GM21825 (cell line): ENCODE measurements at regions not wholly inside any gene's neighbourhood (a gene's known extent, or its start where the extent isn't known, plus 50 kb on each side); places are given as distances from the start of the nearest gene placed in this dataset.

Experiments used
- ATAC-seq: cut with Tn5 transposase; IDR thresholded peaks from one replicate; pipeline ENCODE4 v1.9.1; 2021; ENCODE audit warnings: mild to moderate bottlenecking, moderate library complexity; ENCODE audit not compliant: unreplicated experiment

DNA sequence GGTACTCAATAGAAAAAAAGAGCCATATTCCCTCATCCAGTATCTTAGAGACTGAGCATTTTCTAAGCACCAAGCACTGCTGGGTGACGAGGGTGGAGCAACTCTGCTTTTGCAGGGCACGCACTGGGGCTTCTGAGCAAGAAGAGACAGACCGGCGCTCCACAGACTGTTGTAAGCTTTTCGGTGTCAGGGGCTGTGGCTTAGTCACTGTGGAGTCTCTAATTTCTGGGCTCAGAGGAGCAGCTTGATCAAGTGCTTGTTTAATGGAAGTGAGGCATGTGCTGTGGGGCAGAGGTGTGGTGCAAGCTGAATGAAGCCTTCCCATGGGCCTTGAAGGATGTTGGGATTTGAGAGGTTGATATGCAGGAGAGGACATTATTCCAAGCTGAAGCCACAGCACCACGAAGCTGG lies 227.1 kb downstream of the MYCN start:
- ATAC-seq, result no peak

GRCh38 chr2:16166327-16166981 lies 226.1 kb downstream of the MYCN start:
- no peak for ATAC-seq

DNA sequence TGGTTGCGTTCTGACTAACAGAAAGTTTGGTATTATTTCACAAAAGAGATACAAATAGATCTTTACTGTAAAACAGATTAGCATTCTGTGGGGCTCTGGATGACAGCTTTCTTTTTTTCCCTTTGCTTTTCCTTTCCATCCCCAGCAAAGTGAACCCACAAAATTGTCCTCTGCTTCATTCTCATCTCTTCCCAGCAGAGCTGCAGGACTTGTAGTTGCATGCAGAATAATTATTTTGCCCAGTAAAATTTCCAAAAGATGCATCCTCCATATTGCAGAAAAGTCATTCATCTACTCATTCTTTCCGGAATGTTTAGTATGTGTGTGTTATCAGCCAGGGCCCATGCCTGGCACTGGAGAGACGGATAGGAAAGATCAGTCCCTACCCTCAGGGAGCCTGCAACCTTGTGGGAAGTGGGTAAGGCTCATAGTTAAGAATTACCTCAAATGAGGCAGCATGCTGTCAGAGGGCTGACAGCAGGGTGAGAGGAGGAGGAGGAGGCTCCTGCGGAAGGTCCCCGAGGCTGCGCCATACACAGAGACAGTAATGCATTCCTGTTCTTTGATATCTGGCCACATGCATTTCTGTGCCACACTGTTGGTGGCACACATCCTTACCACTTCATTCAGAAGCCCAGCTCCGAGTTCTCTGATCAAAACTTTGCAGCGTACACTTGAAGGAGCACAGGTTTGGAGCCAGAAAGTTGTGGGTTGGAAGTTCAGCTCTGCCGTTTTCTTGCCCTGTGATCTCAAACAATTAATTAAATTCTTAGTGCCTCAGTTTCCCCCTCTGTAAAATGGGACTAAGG lies 225.4 kb downstream of the MYCN start:
- ATAC-seq, result no peak

GRCh38 chr2:16162491-16163040 lies 222.2 kb downstream of the MYCN start:
- ATAC-seq, result no peak

DNA sequence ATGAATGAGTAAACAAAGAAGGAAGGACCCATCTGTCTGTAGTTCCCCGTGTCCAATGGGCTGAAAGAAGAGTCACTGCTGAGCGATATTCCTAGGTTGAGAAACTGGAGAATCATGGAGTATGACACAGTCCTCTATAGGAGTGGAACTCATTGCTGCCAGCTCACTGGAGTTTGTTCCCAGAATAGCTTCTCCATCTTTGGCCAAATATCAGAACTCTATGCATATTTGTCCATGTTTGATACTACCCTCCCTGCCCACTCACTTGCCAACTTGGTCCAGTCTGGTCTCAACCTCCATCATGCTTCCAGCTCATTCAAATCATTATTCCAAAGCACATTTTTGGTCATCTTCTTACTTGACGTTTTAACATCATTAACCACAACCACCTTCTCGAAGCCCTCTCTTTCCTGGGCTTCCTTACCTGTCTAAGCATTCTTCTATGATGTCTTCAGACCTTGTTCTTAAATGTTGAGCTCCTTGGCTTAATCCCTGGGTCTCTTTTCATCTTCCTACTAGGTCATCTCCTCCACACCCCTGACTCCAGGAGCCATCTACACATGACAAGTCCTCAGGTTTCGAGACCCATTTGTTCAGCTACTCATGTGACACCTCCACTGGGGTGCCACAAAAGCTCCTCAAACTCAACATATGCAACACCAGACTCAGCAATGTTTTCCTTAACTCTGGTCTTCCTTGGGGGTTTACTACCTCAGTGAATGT lies 221.6 kb downstream of the MYCN start:
- no peak for ATAC-seq

DNA sequence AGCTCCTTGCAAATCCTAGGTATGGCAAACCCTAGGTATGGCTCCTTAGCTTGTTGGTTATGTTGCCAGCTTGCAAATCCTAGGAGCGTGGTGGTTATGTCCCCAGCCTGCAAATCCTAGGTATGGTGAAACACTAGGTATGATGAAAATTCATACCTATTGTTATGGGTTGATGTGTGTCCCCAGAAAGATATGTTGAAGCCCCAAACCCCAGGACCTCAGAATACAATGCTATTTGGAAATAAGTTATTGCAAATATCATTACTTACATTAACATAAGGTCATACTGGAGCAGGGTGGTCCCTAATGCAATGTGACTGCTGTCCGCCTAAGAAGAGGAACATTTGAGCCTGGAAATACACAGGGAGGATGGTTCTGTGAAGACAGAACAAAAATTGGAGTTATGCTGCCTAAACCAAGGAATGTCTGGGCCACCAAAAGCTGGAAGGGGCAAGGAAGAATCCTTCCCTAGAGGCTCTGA lies 220.8 kb downstream of the MYCN start:
- no peak for ATAC-seq

- ATAC-seq, result no peak
Observed at GRCh38 chr2:16160281-16161084, 220.1 kb downstream of the MYCN start.

DNA sequence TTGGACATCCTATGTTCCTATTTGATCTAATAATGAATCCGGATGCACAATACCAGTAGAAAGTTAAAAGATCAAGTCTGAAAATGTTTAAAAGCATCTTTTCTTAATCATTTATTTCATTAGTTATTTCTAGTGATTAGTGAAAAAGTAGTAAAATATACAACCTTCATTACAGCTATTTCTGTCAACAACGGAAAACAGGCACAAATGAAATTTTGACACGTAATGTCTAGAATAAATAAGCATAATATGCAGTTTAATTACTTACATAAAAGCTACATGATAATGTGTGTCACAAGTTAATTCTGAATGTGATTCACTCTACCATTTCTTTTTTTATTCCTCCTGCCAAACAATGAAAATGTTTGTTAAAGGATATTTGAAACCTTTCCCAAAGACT lies 216.1 kb downstream of the MYCN start:
- no peak for ATAC-seq

GRCh38 chr2:16155766-16156165 lies 215.4 kb downstream of the MYCN start:
- no peak for ATAC-seq

- ATAC-seq, result no peak
Observed at GRCh38 chr2:16155366-16155765, 215.0 kb downstream of the MYCN start.

DNA sequence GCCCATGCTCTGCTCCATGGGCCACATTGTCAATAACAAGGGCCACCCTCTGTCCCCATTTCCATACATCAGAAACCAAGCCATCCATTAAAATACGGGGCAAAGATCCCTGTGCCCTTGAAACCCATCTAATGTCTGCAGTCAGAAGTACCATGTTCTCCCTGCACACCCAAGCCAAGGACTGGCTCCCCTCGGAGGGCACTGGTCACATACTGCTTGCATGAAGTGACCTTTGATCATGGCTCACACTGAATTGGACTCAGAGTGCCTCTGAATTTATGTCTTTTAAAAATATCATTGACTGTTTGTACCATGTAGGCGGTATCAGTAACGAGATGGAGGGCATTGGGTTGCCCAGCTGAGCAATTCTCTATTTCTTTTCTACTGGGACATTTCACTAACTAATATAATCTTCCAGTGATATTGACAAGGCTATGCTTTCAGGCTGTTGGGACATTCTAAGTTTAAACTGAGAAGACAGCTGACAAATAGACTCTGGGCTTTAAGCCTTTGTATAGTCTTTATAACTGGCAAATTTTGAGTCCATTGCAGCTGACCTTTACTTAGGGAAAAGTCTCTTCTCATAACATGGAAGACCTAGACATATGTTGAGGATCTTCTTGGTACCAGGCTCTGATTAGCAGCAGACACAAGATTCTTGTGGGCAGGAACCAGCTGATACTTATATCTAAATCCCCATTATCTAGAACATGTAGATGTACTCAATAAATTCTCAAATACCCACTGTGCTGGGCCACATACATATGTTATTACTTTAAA lies 214.3 kb downstream of the MYCN start:
- ATAC-seq, result no peak

GRCh38 chr2:16154061-16154460 lies 213.7 kb downstream of the MYCN start:
- ATAC-seq, result no peak

GRCh38 chr2:16153754-16154035 lies 213.3 kb downstream of the MYCN start:
- no peak for ATAC-seq

DNA sequence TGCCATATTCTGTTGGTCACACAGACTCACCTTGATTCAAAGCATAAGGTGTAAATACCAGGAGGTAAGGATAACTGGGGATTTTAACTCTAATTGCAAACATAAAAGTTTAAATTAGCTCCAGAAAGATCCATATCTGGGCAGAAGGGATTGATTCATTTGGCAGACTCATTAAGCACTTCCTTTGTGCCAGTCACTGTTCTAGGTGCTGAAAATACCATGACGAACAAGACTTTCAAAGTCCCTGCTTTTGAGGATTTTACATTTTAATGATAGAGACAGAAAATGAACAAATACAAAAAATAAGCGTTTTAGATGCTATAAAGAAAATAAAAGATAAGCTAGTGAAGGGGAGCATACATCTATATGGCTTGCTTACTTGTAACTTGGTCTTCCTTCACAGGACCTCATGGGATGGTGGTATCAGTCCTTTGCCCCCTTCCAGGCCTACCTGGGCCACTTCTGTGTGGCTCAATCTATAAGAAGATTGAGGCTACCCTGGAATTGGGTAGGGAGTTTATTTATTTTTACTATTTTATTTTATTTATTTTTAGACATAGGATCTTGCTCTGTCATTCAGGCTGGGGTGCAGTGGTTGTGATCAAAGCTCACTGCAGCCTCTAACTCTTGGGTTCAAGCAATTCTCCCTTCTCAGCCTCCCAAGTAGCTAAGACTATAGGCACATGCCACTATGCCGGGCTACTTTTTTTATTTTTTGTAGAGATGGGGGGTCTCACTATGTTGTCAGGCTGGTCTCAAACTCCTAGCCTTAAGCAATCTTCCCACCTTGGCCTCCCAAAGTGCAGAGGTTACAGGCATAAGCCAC lies 212.8 kb downstream of the MYCN start:
- ATAC-seq, result no peak

- no peak for ATAC-seq
Observed at GRCh38 chr2:16152071-16152927, 211.9 kb downstream of the MYCN start.

DNA sequence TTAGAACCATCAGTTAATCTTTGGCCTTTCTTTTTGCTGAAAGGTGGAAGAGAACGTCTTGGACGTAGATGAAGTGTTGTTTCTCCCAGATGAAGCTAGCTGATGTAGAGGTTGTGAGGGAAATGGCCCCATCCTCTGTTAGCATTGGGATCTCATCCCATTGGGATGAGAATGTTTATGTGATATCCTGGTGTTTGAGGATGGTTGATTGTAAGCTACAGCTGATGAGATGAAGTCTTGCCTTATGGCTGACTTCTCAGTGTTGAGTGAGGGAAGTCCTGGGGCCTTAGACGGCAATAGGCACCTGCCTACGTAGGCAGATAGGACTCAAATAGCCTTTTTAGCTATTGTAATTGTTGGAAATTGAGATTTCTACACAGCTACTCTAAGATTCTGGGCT lies 211.3 kb downstream of the MYCN start:
- ATAC-seq, result no peak

- ATAC-seq, result no peak
Observed at GRCh38 chr2:16151281-16151570, 210.9 kb downstream of the MYCN start.

- ATAC-seq, result no peak
Observed at GRCh38 chr2:16150456-16151280, 210.3 kb downstream of the MYCN start.
